Hematopoietic multipotent progenitor cell (in vitro differentiated cells): ENCODE measurements at regions not wholly inside any gene's neighbourhood (a gene's known extent, or its start where the extent isn't known, plus 50 kb on each side); places are given as distances from the start of the nearest gene placed in this dataset.

Source experiments
- DNase-seq, 3 donors: peaks; one replicate each; pipeline ENCODE4 v3.0.0-alpha.2; 2011 to 2015; ENCODE audit warnings: low read depth in 2 of 3, low spot score in 2 of 3

DNA sequence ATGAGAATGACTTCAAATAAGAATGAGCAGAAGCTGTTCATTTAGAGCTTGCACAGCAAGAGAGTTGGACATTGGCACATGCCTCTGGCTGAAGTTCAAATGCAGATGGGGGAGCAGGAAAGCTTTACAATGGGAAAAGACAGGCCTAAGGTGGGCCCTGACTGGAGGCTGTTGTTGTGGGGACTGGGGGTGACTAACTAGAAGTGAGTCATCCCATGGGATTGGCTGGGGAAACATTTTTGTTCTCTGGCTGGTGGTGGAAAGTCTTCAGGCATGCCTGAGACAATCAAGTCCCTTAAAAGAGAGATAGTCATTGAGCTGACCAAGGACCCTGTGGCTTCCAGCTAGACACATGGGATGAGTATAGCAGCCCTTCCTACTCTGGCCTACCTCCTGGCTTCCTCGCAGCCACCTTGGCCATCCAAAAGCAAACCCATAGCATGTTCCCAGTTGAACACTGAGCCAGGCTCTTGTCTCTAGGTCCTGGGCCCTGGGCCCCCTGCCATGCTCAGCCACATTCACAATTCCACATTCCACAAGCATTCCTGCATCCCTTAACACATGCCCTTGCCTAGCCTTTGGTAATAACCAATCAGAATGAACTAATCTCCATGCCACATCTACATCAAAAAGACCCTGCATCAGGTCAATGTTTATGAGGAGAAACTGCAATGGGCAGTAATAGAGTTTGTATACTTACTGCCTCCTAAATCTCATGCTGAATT is 873.4 kb downstream of the NLGN4Y start:
- DNase-seq = no peak

DNA sequence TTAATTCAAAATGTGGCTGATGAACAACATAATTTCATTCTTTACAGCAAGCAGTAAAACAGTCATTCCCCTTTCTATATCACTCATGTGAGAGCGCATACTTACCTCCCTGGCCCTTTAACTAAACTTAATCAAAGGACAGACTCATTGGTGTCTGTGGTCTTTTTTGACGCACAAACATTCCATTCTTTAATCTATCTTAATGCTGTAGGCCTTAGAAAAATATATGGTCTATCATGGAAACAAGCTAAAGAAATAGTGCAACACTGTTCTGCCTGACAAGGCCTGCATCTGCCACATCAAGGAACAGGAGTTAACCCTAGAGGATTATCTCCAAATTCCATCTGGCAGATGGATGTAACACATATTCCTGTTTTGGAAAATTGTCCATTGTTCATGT is 878.1 kb downstream of the NLGN4Y start:
- DNase-seq = no peak

DNA sequence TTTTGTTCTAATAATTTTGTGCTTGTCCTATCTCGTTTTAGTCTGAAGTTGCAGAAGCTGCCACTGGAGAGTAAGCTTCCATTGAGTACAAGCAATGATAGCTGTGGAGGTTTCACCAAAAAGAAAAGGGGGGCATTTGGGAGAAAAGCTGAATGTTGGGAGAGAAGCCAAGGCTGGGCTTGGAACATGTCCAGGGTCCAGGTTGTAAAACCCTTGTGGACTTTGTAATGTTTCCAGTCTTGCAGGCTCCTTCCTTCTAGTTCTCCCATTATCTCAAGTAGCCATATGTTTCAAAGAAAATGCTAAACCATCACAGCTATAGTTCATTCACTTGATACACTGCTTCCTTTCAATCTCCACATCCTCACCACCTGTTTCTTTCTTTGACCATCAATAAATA is 880.2 kb downstream of the NLGN4Y start:
- DNase-seq = no peak

DNA sequence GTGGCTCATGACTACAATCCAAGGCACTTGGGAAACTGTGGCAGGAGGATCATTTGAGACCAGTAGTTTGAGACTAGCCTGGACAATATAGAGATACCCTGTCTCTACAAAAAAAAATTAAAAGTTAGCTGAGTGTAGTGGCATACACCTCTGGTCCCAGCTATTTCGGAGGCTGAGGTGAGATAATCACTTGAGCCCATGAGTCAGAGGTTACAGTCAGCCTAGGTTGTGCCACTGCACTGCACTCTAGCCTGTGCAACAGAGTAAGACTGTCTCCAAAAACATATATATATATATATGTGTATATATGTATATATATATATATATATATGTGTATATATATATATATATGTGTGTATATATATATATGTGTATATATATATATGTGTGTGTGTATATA is 890.8 kb downstream of the NLGN4Y start:
- DNase-seq = no peak

DNA sequence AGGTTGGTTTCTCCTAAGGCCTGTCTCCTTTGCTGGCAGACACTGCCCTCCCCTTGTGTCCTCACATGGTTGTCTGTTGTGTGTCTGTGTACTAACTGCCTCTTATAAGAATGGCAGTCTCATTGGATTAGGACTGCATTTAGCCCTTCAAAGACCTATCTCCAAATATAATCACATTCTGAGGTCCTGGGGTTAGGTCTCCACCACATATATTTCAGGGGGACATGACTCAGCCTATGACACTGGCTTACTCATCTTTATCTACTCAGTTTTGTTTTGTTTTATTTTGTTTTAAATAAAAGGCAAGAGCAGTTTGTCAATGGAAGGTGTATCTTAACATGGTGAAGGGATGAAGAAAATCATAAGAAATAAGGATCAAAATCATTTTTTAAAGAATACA is 894.3 kb downstream of the NLGN4Y start:
- DNase-seq = no peak

DNA sequence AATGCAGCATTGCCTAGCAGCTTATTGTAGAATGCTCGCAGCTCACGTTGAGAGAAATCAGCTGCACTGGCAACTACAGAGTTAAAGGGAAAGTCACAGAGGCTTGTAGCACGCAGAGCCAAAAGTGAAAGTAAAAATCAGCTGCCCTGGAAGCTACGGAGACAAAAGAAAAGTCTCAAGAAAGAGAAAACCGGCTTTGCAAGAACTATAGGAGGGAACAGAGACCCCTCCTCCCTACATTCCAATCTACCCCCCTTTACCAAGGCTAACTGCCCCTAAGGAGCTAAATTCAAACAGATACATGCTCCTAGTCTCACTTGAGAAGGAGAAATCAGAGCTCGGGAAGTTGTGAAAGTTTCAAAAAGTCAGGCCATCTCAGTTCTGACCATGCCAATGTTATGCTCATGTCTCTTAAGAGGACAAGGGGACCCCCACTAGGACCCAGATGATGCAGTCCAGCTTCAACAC is 900.4 kb downstream of the NLGN4Y start:
- peak in 2 of 3 donors; percentile 27 to 60 for DNase-seq

DNA sequence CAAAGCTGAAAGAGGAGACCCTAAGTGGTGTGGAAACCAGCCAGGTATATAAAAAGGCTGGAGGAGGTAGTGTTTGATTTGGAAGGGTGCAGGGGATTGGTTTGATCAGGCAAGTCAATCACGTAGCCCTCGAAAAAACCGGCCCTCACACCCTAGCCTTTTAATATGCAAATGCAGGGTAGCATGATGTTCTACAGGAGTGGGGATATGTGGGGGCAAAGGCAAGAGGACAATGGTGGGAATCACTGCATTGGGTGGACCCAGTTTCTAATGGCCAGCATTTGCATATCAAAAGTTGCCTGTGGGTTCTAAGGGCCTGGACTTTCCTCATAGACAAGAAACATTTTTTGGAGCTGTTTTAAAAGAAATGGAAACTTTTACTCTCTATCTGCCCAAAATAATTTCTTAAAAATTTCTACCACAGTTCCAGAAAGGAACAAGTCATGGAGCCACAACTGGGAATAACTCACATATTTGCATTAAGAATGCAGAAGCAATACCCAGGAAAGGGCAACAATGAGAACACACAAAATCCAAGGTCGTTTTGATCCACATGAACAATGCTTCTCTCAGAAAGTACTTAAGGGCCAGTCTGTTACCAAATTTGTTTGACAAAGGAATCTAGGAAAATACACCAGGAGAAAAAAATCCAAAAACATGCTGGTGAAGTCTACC is 915.8 kb downstream of the NLGN4Y start:
- DNase-seq = no peak

DNA sequence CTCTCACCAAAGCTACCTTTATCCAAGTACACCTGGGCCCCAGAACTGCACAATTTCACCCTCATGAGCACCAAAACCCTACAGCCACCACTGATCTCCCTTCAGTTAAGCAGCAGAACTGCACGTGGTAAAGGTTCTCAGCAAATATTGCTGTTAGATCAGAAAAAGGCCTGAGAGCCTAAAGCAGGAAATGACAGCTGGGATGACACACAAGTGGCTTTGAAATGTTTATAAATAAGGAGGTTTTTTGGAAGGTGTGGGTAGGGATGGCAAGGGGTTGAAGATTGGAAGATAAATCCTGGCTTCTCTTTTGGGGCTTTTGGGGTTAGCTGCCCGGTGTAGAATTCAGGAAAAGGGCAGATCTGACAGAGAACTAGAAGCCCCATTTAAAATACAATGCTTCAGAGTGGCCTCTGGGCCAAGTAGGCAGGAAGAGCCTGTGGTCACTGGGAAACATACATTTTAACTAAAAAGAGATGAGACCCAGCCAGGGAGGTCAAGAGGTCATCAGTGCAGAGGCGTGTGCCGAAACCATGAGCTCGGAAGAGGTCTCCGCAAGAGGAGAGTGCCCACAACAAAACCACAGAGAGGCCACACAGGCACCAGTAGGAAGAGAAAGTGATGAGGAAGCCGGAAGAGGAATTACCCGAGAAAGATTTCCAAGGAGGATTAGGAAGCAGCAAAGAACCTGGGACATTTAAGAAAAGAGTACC is 916.5 kb downstream of the NLGN4Y start:
- no peak for DNase-seq

DNA sequence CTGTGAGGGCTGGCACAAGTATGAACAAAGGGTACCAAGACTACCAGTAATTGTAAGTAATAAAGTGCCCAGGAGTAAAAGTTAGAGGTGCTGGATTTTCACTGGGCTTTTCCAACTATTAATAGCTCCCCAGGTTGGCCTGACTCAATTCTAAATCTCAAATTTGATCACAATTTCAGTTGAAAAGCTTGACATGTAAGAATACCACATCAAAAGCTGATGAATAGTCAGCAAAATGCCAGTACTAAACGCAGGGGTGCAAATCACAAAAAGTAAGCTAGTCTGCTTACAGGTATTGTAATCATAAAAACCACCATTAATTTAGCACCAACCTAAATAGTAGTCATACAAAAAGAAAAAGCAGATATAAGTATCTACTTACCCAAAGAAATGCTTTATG is 917.5 kb downstream of the NLGN4Y start:
- no peak for DNase-seq

DNA sequence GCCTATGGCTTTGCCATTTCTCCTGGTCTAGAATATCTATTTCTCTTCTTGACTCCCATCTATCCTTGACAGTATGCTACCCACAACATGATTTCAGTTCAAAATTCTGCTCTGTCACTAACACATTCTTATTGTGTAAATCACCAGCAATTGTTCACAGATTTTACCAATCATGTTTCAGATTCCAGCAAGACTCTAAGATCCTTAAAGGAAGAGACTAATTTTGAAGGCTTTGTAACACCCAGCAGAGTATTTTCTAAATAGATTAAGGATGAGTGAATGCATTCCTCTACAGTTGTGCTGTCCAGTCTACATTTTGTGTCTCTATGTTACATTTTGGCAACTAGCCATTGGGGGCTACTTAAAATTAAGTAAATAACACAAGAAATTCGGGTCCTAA is 921.5 kb downstream of the NLGN4Y start:
- no peak for DNase-seq

DNA sequence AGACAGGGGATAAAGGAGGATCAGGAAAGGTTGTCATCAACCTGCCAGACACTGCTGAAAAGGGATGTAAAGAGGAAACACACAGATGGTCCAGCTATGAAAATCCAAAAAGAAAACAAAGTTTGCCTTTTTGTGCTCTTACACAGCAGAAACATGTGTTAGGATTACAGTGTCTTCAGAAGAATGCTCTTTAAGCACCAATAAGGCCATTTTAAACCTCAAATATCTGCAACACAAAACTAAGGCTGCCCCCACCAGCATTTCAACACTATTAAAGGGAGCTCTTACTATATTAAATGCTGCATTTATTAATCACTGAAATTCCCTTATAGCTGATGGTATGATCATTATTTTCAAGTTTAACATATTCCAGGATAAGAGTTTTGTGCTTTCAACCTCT is 922.5 kb downstream of the NLGN4Y start:
- no peak for DNase-seq

DNA sequence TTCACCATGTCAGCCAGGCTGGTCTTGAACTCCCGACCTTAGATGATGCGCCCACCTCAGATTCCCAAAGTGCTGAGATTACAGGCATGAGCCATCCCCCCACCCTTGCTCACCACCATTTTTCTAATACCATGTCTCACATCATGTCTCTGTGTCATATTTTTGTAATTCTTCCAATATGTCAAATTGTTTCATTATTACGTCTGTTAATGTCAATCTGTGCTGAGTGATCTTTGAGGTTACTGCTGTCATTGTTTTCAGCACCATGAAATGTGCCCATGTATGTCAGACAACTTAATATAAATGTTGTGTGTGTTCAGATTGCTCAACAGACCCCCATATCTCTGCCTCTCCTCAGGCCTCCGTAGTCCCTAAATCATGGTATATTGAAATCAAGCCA is 923.6 kb downstream of the NLGN4Y start:
- DNase-seq = no peak

DNA sequence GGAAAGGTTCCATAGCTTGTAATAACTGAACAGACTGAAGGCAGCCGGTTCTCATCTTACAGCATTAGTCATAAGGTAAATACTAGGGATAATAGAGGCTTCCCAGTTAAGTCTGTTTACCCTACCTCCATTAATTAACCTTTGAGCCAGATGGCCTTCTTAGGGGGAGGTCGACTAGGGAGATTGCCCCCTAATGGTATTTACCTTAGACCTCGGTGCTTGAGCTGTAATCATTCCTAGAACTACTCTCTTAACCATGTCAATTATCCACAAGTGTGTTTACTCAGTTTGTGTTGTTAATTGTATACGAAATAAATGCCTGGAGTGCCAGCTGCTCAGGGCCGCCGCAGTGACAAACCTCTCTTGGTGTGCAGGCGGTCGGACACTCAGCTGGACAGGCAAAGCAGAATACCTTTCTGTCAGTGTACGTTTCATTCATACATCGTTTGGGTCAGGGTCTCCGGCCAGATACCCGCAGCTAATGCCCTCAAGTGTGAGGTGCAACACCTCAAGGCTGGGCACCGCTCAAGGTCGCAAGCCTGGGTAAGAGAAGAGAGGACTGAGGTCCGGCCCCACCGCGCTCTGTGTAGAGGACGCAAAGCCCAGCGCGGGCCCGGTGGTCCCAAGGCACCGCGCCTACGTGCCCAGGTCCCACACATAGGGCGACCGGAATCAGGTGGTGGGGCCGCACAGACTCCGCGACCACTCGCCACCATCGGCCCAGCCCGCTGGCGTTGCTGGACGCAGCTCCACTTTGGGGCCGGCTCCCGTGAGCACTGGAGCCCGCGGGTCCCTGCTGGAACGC is 931.0 kb downstream of the NLGN4Y start:
- no peak for DNase-seq

DNA sequence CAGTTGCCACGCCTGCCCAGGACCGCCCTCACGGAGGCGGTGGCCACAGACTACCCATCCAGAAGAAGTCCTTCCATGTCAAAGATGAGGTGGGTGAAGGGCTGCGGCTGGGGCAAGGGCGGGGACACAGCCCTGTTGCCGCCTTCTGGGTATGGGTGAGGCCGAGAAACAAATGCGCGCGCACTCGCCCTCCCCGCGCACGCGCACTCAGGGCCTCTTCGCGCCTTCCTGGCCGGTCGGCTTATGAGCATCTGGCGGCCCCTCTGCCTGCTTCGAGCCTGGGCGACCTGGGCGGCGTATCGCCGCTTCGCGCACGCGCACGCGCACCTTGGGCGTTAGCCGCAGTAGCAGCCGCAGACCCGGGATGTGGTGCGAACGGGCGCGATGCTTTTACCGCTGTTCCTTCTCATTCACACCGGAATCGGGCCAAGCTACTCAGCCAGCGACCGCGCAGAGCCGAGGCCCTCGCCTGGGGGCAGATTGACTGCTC is 931.7 kb downstream of the NLGN4Y start:
- DNase-seq = peak in 2 of 3 donors; percentile 55 to 63

DNA sequence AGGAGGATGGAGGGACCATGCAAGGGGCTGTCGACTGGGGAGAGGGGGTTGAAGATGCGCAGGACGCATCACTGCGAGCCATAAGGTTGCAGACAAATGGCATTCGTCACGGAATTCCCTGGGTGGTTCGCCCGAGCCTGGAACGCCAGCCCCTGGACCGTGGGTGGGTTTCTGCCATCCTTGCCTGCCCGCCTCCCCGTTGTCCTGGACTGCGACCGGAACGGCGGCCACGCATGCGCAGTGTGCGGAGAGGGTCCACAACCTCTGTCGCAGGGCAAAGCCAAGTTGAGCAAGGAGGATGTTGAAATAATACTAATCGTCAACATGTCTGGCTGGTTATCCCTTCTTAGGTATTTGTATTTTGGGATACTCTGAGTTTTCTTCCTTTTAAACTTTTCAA is 932.2 kb downstream of the NLGN4Y start:
- DNase-seq = no peak

DNA sequence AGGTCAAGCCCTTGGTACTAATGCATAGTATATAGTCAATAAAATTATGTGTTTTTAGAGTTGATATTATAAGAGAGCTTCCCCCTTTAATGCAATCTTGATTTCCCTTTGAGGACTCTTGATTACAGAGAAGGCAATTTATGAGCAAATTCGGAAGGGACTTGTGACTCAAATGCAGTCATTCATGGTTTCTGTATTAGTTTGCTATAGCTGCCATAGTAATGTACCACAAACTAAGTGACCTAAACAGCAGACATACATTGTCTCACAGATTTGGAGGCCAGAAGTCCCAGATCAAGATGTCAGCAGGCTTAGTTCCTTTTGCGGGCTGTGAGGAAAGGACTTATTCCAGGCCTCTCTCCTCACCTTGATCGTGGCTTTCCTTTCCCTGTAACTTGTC is 933.4 kb downstream of the NLGN4Y start:
- no peak for DNase-seq

DNA sequence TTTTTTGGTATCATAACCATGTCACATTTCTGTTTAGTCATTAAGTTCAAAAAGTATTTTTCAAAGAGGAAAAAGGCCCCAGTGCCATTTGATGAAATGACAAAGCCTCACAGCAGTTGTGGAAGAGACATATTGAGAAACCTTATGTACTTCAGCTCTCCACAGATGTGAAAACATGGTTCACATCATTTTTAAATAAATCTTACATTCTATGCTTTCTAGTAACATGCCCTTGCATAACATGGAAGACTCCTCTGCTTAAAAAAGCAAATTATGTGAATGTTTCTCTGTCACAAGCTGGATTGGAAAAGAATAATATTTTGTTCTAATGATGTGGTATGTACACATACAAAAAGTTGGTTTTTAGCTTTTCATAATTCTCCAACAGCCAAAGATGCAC is 934.1 kb downstream of the NLGN4Y start:
- DNase-seq = no peak

DNA sequence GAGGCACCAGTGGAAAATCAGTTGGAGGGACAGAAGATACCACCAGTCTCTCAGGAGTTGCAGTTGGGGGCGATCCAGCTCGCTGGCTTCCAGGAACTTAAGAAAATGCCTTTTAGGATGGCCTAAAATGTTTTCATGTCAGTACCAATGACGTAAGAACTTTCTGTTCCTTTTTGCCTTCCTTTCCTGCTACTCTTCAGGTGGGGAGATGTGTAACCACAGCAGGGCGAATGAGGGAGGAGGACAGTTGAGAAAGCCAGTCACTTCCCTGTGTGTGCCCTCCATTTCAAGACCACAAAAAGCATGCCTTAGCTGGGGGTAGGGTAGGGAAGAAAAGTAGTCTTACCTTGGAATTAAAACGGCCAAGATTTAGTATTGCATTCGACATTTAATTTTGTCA is 941.6 kb downstream of the NLGN4Y start:
- DNase-seq = no peak

DNA sequence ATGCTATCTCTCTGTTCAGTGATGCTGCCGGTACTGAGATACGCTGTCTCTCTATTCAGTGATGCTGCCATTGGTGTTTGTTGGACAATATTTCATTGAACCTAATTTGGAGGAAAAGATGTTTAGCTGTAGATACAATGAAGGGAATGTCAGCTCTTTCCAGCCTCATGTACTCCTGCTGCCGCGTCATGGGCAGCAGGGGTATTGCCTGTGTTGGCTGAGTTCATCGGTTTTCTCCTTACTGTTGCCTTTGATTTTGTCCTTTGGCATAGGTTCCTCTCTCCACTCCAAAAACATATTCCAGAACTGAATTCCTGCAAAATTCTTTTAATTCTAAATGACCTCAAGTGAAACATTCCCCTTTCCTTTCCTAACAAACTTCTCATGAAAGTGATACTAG is 942.6 kb downstream of the NLGN4Y start:
- no peak for DNase-seq

DNA sequence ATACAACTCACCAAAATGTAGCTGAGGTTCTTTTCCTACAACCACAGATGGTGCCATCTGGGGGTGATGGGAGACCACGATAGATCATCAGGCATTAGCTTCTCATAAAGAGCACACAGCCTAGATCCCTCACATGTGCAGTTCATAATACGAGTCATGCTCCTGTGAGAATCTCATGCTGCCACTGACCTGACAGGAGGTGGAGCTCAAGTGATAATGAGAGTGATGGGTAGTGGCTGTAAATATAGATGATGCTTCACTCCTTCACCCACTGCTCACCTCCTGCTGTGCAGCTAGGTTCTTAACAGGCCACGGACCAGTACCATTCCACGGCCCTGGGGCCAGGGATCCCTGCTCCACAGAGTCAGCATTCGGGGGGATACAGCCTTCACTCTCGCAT is 943.8 kb downstream of the NLGN4Y start:
- DNase-seq = no peak

DNA sequence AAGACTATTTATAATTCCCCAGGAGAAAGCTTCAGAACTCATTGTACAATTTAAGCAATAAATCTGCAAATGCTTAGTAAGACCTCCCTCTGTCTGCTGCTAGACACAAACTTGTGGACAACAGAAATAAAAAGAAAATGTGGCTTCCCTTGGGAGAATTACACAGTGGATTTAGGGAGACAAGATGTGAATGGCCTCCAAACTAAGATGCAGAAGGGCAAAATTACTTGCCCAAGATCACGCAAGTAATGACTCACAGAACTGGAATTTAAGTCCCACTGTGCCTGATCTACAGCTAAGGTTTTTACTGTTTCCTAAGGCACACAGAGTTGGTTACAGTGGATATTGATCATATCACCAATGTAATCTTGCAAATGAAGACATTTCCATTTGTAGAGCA is 947.0 kb downstream of the NLGN4Y start:
- no peak for DNase-seq
